Keratinocyte (primary cell): ENCODE measurements at regions not wholly inside any gene's neighbourhood (a gene's known extent, or its start where the extent isn't known, plus 50 kb on each side); places are given as distances from the start of the nearest gene placed in this dataset.

Source experiments
- CTCF ChIP-seq, 3 experiments: IDR thresholded peaks in 1 of 3; conservative IDR thresholded peaks in 1 of 3; optimal IDR thresholded peaks in 1 of 3; 2 replicates in 2 of 3; 3 replicates in 1 of 3; pipeline versions ENCODE3 to v1.5.1; 2011; ENCODE audit warnings: low read length in 3 of 3, mild to moderate bottlenecking in 3 of 3, moderate library complexity in 2 of 3, control low read depth in 1 of 3, inconsistent platforms in 1 of 3; ENCODE audit not compliant: insufficient read depth in 2 of 3; ENCODE audit errors: extremely low read depth in 1 of 3
- EZH2 ChIP-seq: IDR thresholded peaks from one replicate; pipeline ENCODE4 v1.6.1; 2012; ENCODE audit warnings: inconsistent platforms, mild to moderate bottlenecking, low read length, moderate library complexity

- no peak for TF ChIP-seq CTCF (optimal IDR thresholded peaks at IDR 0.05 in 1 of 3, IDR thresholded peaks at IDR 0.05 in 1 of 3, conservative IDR thresholded peaks at IDR 0.05 in 1 of 3; ENCODE audit: extremely low read depth in 1 of 3, insufficient read depth in 2 of 3, low read length in 3 of 3)
- TF ChIP-seq EZH2, result no peak
These were observed 236.3 kb upstream of the HABP2 start for GRCh38 chr10:113316506-113316905.
